Right renal pelvis (tissue), 4 donors: ENCODE measurements at regions not wholly inside any gene's neighbourhood (a gene's known extent, or its start where the extent isn't known, plus 50 kb on each side); places are given as distances from the start of the nearest gene placed in this dataset.

Experiments used
- DNase-seq, 4 donors: peaks; one replicate each; pipeline ENCODE4 v3.0.0-alpha.2; 2013; ENCODE audit warnings: low read depth in 4 of 4, low spot score in 3 of 4, missing footprints in 1 of 4

DNA sequence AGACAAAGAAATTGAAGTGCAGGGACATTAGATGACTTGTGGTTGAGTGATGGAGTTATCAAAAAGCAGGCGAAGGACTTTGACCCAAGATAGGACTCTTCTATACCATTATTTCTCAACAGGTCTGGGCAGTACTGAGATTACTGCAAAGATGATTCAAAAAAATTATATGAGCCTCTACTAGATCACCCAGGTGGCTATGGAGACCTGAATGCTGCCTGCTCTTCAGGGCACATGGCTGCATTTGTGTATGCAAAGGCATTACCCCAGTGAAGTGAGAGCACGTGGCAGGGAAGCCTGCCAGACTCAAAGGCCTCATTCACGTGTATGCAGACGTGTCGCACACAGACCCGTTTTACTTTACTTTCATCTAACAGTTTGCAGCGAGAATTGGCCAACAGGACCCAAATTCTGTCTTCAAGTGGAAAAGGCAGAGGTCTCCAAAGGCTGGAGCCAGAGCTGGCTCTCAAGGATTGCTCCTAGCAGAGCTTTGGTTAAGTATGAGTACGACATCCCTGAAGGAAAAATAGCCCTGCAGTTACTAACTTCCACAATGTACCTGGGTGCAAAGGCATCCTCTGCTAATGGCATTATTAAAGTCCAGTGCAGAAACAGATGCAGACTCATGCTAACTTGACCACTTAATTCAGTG, 113.8 kb upstream of the ARMC2 start:
- DNase-seq = no peak

GRCh38 chr6:108735310-108736001, 112.8 kb upstream of the ARMC2 start:
- no peak for DNase-seq

DNA sequence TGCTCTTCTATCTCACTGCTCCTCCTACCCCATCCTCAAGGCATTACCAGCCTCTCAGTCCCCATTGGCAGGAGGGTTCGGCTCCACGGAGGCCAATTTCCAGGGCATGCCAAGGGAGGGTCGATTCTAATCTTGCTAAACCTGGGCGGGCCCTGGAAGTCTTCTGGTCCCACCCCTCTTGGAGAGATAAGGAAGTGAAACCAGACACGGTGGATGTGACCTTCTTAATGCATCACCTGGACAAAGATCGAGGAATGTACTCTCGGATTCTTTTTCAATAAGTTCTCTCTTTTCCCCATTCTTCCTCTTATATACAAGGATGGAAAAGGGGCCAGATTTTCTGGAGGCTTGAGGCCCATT, 112.2 kb upstream of the ARMC2 start:
- no peak for DNase-seq

DNA sequence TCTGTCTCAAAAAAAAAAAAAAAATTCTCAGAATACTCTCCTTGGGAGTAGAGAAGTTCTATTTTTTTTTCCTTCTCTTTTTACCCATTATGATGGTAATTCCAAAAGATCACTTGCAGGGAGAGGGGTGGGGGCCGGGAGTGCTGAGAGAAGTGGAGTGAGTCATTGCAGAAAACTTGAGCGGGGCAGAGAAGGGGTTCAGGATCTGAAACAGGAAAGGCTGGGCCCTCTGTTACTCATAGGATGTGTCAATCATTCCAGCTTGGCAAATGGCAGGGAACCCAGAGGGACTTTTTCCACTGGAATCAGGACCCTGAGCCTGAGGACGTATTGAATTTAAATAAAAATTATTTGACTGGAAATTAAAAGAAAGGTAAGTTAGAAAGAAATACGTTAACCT, 111.4 kb upstream of the ARMC2 start:
- DNase-seq = no peak

- DNase-seq = no peak
These were observed 110.4 kb upstream of the ARMC2 start for GRCh38 chr6:108737594-108738546.

GRCh38 chr6:108738684-108739416, 109.4 kb upstream of the ARMC2 start:
- DNase-seq = no peak

- DNase-seq = no peak
These were observed 108.5 kb upstream of the ARMC2 start for GRCh38 chr6:108739496-108740330.

DNA sequence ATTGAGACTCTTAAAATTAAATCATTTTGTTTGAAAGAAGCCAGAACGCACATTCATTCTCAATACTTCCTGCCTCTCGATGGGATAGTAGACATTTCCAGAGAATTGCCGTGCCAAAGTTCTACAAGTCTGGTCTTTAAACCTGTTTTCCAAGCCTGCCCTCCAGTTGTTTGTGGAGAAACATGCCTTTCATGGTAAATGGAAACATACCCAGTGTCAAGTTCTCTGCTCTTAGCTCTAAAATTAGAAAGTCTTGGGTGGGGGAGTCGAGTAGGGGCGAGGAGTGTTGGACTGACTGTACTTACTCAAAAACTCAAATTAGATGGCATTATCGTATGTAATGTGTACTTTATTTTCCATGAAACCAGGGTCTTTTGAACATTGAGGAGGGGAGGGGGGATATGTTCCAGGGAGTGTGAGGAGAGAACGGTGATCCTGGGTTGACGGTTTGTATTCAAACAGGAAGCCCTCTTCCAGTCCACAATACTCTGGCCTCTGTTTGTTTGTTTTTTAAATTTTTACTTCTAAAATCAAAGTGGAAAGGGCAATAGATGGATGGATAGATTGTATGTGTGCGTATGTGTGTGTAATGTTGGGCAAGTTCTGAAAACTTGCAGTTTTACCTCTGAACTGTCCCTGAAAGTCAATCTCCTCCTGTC, 106.8 kb upstream of the ARMC2 start:
- DNase-seq = no peak

- DNase-seq = no peak
These were observed 106.2 kb upstream of the ARMC2 start for GRCh38 chr6:108742041-108742440.

GRCh38 chr6:108744244-108744972, 103.8 kb upstream of the ARMC2 start:
- DNase-seq = no peak

DNA sequence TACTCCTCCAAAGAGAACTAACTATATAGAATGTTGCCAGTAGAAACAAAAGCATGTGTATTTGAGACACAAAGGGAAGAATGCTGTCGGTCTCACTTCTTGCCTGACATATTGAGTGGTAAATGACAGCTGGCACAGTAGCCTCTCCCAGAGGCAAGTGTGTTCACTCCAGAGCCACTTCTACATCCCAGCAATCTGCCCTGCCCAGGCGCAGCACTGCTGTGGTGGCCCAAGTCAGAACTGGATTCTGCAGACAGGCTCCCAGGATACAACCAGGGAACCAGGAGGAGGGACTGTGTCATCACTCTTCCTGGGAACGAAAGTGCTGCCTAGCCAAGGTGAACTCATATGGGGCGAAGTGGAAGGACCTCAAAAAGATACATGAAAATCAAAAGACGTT, 103.2 kb upstream of the ARMC2 start:
- DNase-seq = no peak

GRCh38 chr6:108745664-108746336, 102.4 kb upstream of the ARMC2 start:
- no peak for DNase-seq

GRCh38 chr6:108746366-108746765, 101.9 kb upstream of the ARMC2 start:
- no peak for DNase-seq

DNA sequence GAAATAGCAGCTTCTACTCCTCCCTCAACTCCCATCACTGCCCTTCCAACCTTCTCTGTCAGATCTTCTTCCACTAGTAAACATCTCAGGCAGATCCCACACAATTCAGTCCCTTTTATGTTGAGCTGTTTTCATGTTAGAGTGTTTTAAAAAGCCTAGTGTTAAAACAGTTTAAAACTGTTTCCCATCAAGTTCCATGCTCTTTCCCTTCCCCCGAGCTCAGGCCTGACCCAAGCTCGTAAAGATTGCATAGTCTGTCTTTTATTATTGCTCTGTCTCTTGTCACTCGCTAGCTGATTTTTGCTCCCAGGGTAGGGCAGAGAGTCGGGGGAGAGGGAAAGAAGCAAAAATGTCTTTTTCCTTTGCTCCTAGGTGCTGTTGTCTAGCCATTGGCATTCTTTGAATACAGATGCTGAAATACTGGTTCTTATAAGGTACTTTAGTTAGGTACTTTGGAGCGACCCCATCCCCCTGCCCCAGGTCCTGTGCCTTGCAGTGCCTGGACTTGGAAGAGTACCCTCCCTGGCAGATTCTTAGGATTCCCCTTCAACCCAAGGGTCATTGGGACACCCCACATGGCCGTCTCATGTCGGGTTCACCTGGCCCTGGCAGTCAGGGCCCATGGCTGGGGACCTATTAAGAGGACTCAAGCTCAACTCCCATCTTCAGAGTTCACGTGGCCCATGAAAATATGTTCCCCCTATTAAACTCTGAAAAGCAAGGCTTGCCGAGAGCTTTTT, 101.2 kb upstream of the ARMC2 start:
- peak in 3 of 4 donors; percentile 9 to 25 (median 18) for DNase-seq

GRCh38 chr6:108748055-108748454, 100.2 kb upstream of the ARMC2 start:
- no peak for DNase-seq

GRCh38 chr6:108748959-108749358, 99.3 kb upstream of the ARMC2 start:
- DNase-seq = no peak

DNA sequence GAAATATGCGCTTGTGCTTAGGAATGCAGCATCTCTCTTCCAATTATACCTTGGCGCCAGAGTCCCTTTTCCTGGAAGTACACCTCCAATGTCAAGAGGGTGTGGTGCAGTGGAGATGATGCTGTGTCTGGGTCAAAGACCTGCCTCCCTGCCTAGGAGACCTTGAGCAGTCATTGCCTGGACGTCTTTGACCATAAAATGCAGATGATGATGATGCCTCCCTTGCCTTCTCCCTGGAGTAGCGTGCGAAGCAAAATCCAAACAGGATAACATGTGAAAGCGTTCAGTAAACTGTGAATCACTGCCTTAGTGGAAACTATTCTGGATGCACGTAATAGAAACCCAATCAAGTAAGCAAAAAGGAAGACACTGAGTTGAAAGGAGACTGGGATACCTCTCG, 97.4 kb upstream of the ARMC2 start:
- no peak for DNase-seq
